NCI-H1930 (cell line): ENCODE measurements at regions not wholly inside any gene's neighbourhood (a gene's known extent, or its start where the extent isn't known, plus 50 kb on each side); places are given as distances from the start of the nearest gene placed in this dataset.
"Not testable (repeated sequence)": the region's sequence is repeated elsewhere in the genome, so short reads cannot be mapped to it uniquely, and the experiment has no call there.

Experiments used
- DNase-seq, 2 experiments: peaks; one replicate each; lab custom pipeline; 2025; lab: John Stamatoyannopoulos, UW

- no peak for DNase-seq
Measured at GRCh38 chr14:43692706-43693105, 814.4 kb downstream of the FSCB start.

- no peak for DNase-seq
Measured at GRCh38 chr14:43687921-43688320, 819.2 kb downstream of the FSCB start.

GRCh38 chr14:43677581-43677980 lies 829.5 kb downstream of the FSCB start:
- no peak for DNase-seq

- no peak for DNase-seq
Measured at GRCh38 chr14:43674273-43674672, 832.8 kb downstream of the FSCB start.

- no peak for DNase-seq
Measured at GRCh38 chr14:43671716-43672485, 835.2 kb downstream of the FSCB start.

- DNase-seq: no peak
Measured at GRCh38 chr14:43669355-43669754, 837.7 kb downstream of the FSCB start.

GRCh38 chr14:43665570-43666267 lies 841.4 kb downstream of the FSCB start:
- DNase-seq: no peak

GRCh38 chr14:43655194-43655593 lies 851.9 kb downstream of the FSCB start:
- DNase-seq: not testable (repeated sequence)

- no peak for DNase-seq
Measured at GRCh38 chr14:43651896-43652295, 855.2 kb downstream of the FSCB start.

GRCh38 chr14:43651185-43651787 lies 855.8 kb downstream of the FSCB start:
- DNase-seq: no peak

GRCh38 chr14:43649508-43649907 lies 857.6 kb downstream of the FSCB start:
- no peak for DNase-seq

- no peak for DNase-seq
Measured at GRCh38 chr14:43647302-43647701, 859.8 kb downstream of the FSCB start.

- no peak for DNase-seq
Measured at GRCh38 chr14:43640718-43641267, 866.3 kb downstream of the FSCB start.

- no peak for DNase-seq
Measured at GRCh38 chr14:43625294-43625693, 881.8 kb downstream of the FSCB start.

- DNase-seq: no peak
Measured at GRCh38 chr14:43621282-43621681, 885.8 kb downstream of the FSCB start.

GRCh38 chr14:43595096-43595772 lies 911.8 kb downstream of the FSCB start:
- DNase-seq: no peak

GRCh38 chr14:43591776-43592175 lies 915.3 kb downstream of the FSCB start:
- DNase-seq: no peak

GRCh38 chr14:43587183-43587582 lies 919.9 kb downstream of the FSCB start:
- DNase-seq: no peak

GRCh38 chr14:43579671-43580070 lies 927.4 kb downstream of the FSCB start:
- no peak for DNase-seq

GRCh38 chr14:43568022-43568421 lies 939.1 kb downstream of the FSCB start:
- no peak for DNase-seq

- DNase-seq: no peak
Measured at GRCh38 chr14:43548368-43548767, 958.7 kb downstream of the FSCB start.

- DNase-seq: not testable (repeated sequence)
Measured at GRCh38 chr14:43547596-43547995, 959.5 kb downstream of the FSCB start.
